ENCODE measurements at regions not wholly inside any gene's neighbourhood (a gene's known extent, or its start where the extent isn't known, plus 50 kb on each side); places are given as distances from the start of the nearest gene placed in this dataset.

GRCh38 chr17:63189930-63190329 lies 223.9 kb downstream of the TANC2 start:
- Histone ChIP-seq H3K9ac (ENCODE audit: low read length) (no peak overlapping the region), H3K79me2 (ENCODE audit: low read length) (no peaks in the 10 kb centered on the region), H3K27ac (ENCODE audit: low read length) (no peak overlapping the region), H3K27me3 (ENCODE audit: low read depth, low read length) (no peaks in the 10 kb centered on the region), H3K9me3 (ENCODE audit: insufficient read depth, low read length) (no peaks in the 10 kb centered on the region), H3K36me3 (replicated peaks; ENCODE audit: low read depth, low read length) (no peaks in the 10 kb centered on the region), H3K4me3 (ENCODE audit: low read length) (no peak overlapping the region), H3K4me1 (ENCODE audit: low read length) (peaks cover 31% of the 10 kb centered on the region), H2AFZ (ENCODE audit: low read depth, low read length) (no peak overlapping the region), H3K4me2 (ENCODE audit: low read length) (no peak overlapping the region), H4K20me1 (ENCODE audit: insufficient read depth, low read length) (no peaks in the 10 kb centered on the region)
- no peak for TF ChIP-seq EZH2phosphoT487 (IDR thresholded peaks at IDR 0.05; ENCODE audit: low read depth)
- TF ChIP-seq, protein P1, sequence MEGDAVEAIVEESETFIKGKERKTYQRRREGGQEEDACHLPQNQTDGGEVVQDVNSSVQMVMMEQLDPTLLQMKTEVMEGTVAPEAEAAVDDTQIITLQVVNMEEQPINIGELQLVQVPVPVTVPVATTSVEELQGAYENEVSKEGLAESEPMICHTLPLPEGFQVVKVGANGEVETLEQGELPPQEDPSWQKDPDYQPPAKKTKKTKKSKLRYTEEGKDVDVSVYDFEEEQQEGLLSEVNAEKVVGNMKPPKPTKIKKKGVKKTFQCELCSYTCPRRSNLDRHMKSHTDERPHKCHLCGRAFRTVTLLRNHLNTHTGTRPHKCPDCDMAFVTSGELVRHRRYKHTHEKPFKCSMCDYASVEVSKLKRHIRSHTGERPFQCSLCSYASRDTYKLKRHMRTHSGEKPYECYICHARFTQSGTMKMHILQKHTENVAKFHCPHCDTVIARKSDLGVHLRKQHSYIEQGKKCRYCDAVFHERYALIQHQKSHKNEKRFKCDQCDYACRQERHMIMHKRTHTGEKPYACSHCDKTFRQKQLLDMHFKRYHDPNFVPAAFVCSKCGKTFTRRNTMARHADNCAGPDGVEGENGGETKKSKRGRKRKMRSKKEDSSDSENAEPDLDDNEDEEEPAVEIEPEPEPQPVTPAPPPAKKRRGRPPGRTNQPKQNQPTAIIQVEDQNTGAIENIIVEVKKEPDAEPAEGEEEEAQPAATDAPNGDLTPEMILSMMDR (IDR thresholded peaks at IDR 0.05; ENCODE audit: low read depth, low read length) = no peak

DNA sequence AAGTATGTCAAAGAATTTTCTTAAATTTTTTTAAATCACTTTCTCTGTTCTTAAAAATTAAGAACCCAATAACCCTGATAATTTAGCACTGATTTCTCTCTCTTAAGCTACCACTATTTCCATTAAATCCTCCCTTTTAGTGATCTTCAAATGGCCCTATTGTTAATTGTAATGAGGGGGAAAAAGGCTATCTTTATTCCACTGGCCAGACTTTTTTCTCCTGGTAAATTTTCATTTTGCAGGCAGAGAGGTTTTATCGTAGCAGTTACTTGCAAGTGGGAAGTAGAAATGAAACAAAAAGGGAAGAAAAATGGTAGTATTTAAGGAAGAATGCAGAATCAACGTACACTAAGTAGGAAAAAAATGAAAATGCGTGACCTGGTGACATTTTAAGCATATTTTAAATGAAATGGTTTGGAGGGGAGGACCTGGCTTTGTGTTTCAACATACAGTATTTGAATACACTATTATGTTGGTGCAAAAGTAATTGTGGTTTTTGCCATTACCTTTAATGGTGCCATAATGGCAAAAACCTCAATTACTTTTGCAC lies 224.9 kb downstream of the TANC2 start:
- H3K4me1 ChIP-seq (ENCODE audit: low read length) = peaks cover 31% of the 10 kb centered on the region
- H3K9ac ChIP-seq (ENCODE audit: low read length) = no peak overlapping the region
- no peak overlapping the region for H3K4me2 ChIP-seq (ENCODE audit: low read length)
- H3K79me2 ChIP-seq (ENCODE audit: low read length) = no peaks in the 10 kb centered on the region
- H4K20me1 ChIP-seq (ENCODE audit: insufficient read depth, low read length) = no peaks in the 10 kb centered on the region
- H3K27ac ChIP-seq (ENCODE audit: low read length) = no peak overlapping the region
- H3K9me3 ChIP-seq (ENCODE audit: insufficient read depth, low read length) = no peaks in the 10 kb centered on the region
- H3K27me3 ChIP-seq (ENCODE audit: low read depth, low read length) = no peaks in the 10 kb centered on the region
- H3K36me3 ChIP-seq (replicated peaks; ENCODE audit: low read depth, low read length) = no peaks in the 10 kb centered on the region
- no peak overlapping the region for H3K4me3 ChIP-seq (ENCODE audit: low read length)
- TF ChIP-seq, protein P1 (IDR thresholded peaks at IDR 0.05; ENCODE audit: low read depth, low read length) = no peak
- TF ChIP-seq EZH2phosphoT487 (IDR thresholded peaks at IDR 0.05; ENCODE audit: low read depth) = no peak
- H2AFZ ChIP-seq (ENCODE audit: low read depth, low read length) = no peak overlapping the region

DNA sequence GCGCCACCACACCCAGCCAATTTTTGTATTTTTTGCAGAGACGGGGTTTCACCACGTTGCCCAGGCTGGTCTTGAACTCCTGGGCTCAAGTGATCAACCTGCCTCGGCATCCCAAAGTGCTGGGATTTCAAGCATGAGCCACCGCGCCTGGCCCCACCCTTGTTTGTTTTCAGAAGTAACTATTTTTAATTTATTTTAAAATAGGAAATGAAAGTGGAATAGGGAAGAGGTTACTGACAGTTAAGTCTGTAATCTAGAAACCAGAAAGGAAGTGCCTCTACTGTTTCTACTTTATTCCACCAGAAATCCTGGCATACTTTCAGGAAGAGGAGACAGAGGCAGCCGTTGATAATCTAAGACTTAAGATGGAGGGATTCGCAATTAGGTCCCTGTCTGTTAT lies 225.6 kb downstream of the TANC2 start:
- Histone ChIP-seq H3K9me3 (ENCODE audit: insufficient read depth, low read length) (no peaks in the 10 kb centered on the region), H3K36me3 (replicated peaks; ENCODE audit: low read depth, low read length) (no peaks in the 10 kb centered on the region), H3K9ac (ENCODE audit: low read length) (no peak overlapping the region), H3K4me1 (ENCODE audit: low read length) (peaks cover 33% of the 10 kb centered on the region), H3K4me2 (ENCODE audit: low read length) (no peak overlapping the region), H4K20me1 (ENCODE audit: insufficient read depth, low read length) (no peaks in the 10 kb centered on the region), H3K27me3 (ENCODE audit: low read depth, low read length) (no peaks in the 10 kb centered on the region), H3K27ac (ENCODE audit: low read length) (no peak overlapping the region), H2AFZ (ENCODE audit: low read depth, low read length) (no peak overlapping the region), H3K4me3 (ENCODE audit: low read length) (no peak overlapping the region), H3K79me2 (ENCODE audit: low read length) (no peaks in the 10 kb centered on the region)
- TF ChIP-seq, protein P1 (IDR thresholded peaks at IDR 0.05; ENCODE audit: low read depth, low read length) = no peak
- TF ChIP-seq EZH2phosphoT487 (IDR thresholded peaks at IDR 0.05; ENCODE audit: low read depth) = no peak

DNA sequence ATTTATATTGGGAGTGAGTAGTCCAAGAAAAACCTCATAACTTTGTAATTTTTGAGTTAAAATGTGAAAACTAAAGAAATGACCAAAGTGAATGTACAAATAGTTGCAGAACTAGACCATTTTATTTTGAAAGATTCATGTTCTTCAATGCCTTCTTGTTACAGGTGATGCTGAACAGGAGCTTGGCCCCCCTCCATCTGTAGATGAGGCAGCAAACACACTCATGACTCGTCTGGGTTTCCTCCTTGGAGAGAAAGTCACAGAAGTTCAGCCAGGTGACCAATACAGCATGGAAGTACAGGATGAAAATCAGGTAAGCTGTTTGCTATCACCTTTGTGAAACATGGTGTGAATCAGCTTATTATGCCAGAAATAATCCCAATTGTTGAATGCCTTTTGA lies 227.8 kb downstream of the TANC2 start:
- Histone ChIP-seq H3K4me2 (ENCODE audit: low read length) (no peak overlapping the region), H3K9ac (ENCODE audit: low read length) (no peak overlapping the region), H3K4me3 (ENCODE audit: low read length) (no peak overlapping the region), H3K4me1 (ENCODE audit: low read length) (peaks cover 39% of the 10 kb centered on the region), H3K79me2 (ENCODE audit: low read length) (no peaks in the 10 kb centered on the region), H2AFZ (ENCODE audit: low read depth, low read length) (no peak overlapping the region), H3K9me3 (ENCODE audit: insufficient read depth, low read length) (no peaks in the 10 kb centered on the region), H3K36me3 (replicated peaks; ENCODE audit: low read depth, low read length) (no peaks in the 10 kb centered on the region), H3K27me3 (ENCODE audit: low read depth, low read length) (no peaks in the 10 kb centered on the region), H3K27ac (ENCODE audit: low read length) (no peak overlapping the region), H4K20me1 (ENCODE audit: insufficient read depth, low read length) (no peaks in the 10 kb centered on the region)
- no peak for TF ChIP-seq EZH2phosphoT487 (IDR thresholded peaks at IDR 0.05; ENCODE audit: low read depth)
- TF ChIP-seq, protein P1 (IDR thresholded peaks at IDR 0.05; ENCODE audit: low read depth, low read length) = no peak

All from OCI-LY3 (cell line).